ENCODE measurements at regions not wholly inside any gene's neighbourhood (a gene's known extent, or its start where the extent isn't known, plus 50 kb on each side); places are given as distances from the start of the nearest gene placed in this dataset.

DNA sequence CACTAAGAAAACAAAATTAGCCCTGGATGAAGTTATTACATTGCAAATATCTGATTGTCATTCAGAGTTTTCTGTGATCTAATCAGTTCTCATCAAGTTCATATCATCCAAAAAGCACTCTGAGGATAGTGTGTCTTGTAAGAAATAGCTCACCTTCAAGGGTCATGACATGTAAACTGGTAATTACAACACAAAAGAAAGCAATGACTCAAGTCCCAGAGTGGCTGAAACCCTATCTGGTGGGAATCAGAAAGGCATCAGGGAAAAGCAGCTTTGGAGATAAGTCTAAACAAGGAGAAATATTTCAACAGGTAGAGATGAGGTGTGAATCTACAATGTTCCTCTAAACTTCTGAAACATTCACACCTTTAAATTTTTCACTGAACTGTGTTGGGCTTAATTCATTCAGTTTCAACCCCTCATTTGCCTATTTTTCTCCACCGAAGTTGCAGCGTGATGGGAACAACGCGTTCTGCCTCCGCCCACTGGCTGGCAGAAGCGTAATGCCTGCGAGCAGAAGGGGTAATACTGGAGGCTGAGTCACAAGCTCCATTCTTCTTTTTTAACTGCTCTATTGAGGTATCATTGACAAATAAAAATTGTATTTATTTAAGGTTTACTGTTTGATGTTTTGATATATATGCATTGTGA, 155.2 kb upstream of the IPO5 start:
- no TSS peak for BruUV-seq (replicated peaks)
- H3K9ac ChIP-seq (ENCODE audit: insufficient read depth, low read depth, low read length) = no peak overlapping the region
- no peak overlapping the region for H3K4me2 ChIP-seq (ENCODE audit: low read depth, low read length)
- 79% methylated on average over 7 of the region's 7 CpGs for WGBS (ENCODE audit: low lambda C conversion rate)
- no peak for FAIRE-seq
- intact Hi-C loops (cut with micrococcal nuclease; ENCODE audit: unreplicated experiment) = no loop called here
- no peak overlapping the region for H2AFZ ChIP-seq (ENCODE audit: low read length)
- H3K79me2 ChIP-seq (ENCODE audit: insufficient read depth, low read length) = no peaks in the 10 kb centered on the region
- H4K20me1 ChIP-seq (ENCODE audit: insufficient read depth, low read length) = no peaks in the 10 kb centered on the region; the same call in 1 of the 2 replicates
- peaks cover 16% of the 10 kb centered on the region for H3K9me3 ChIP-seq (ENCODE audit: low read length)
- H3K27me3 ChIP-seq (ENCODE audit: control insufficient read depth in 1 of 2, insufficient read depth in 2 of 2, low read length in 2 of 2) = no peaks in the 10 kb centered on the region; a peak in 1 of 5 replicates
- no peak overlapping the region for H3K4me3 ChIP-seq (replicated peaks in 1 of 3; ENCODE audit: insufficient read depth in 1 of 3, low read depth in 2 of 3, low read length in 3 of 3)
- no peaks in the 10 kb centered on the region for H3K36me3 ChIP-seq (replicated peaks in 1 of 2; ENCODE audit: control insufficient read depth in 1 of 2, insufficient read depth in 2 of 2, low read length in 2 of 2)
- H3K27ac ChIP-seq (ENCODE audit: extremely low read length, insufficient read depth, low read length) = no peak overlapping the region
- ATAC-seq = no peak
- TF ChIP-seq ZNF235 (CRISPR knock-in tag; IDR thresholded peaks at IDR 0.05; ENCODE audit: borderline replicate concordance) = no peak
- TF ChIP-seq, protein P1, sequence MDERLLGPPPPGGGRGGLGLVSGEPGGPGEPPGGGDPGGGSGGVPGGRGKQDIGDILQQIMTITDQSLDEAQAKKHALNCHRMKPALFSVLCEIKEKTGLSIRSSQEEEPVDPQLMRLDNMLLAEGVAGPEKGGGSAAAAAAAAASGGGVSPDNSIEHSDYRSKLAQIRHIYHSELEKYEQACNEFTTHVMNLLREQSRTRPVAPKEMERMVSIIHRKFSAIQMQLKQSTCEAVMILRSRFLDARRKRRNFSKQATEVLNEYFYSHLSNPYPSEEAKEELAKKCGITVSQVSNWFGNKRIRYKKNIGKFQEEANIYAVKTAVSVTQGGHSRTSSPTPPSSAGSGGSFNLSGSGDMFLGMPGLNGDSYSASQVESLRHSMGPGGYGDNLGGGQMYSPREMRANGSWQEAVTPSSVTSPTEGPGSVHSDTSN (CRISPR knock-in tag; IDR thresholded peaks at IDR 0.05) = no peak
- TF ChIP-seq PITX1 (CRISPR knock-in tag; IDR thresholded peaks at IDR 0.05) = no peak
- TF ChIP-seq YY1 (IDR thresholded peaks at IDR 0.05; ENCODE audit: insufficient read depth, insufficient replicate concordance, low read depth, low read length) = no peak
- TF ChIP-seq, protein P2, sequence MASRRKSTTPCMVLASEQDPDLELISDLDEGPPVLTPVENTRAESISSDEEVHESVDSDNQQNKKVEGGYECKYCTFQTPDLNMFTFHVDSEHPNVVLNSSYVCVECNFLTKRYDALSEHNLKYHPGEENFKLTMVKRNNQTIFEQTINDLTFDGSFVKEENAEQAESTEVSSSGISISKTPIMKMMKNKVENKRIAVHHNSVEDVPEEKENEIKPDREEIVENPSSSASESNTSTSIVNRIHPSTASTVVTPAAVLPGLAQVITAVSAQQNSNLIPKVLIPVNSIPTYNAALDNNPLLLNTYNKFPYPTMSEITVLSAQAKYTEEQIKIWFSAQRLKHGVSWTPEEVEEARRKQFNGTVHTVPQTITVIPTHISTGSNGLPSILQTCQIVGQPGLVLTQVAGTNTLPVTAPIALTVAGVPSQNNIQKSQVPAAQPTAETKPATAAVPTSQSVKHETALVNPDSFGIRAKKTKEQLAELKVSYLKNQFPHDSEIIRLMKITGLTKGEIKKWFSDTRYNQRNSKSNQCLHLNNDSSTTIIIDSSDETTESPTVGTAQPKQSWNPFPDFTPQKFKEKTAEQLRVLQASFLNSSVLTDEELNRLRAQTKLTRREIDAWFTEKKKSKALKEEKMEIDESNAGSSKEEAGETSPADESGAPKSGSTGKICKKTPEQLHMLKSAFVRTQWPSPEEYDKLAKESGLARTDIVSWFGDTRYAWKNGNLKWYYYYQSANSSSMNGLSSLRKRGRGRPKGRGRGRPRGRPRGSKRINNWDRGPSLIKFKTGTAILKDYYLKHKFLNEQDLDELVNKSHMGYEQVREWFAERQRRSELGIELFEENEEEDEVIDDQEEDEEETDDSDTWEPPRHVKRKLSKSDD (CRISPR knock-in tag; IDR thresholded peaks at IDR 0.05; ENCODE audit: low read depth) = no peak
- no peak for TF ChIP-seq NFRKB (IDR thresholded peaks at IDR 0.05)
- TF ChIP-seq, protein P3, sequence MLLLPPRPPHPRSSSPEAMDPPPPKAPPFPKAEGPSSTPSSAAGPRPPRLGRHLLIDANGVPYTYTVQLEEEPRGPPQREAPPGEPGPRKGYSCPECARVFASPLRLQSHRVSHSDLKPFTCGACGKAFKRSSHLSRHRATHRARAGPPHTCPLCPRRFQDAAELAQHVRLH (CRISPR knock-in tag; IDR thresholded peaks at IDR 0.05; ENCODE audit: borderline replicate concordance, low read depth) = no peak
- TF ChIP-seq, protein P4, sequence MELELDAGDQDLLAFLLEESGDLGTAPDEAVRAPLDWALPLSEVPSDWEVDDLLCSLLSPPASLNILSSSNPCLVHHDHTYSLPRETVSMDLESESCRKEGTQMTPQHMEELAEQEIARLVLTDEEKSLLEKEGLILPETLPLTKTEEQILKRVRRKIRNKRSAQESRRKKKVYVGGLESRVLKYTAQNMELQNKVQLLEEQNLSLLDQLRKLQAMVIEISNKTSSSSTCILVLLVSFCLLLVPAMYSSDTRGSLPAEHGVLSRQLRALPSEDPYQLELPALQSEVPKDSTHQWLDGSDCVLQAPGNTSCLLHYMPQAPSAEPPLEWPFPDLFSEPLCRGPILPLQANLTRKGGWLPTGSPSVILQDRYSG (CRISPR knock-in tag; IDR thresholded peaks at IDR 0.05) = no peak
- no peak for TF ChIP-seq ZNF451 (CRISPR knock-in tag; IDR thresholded peaks at IDR 0.05)
- no peak for TF ChIP-seq TBL1XR1 (IDR thresholded peaks at IDR 0.05; ENCODE audit: borderline replicate concordance, low read length, partially characterized antibody)
- no peak for TF ChIP-seq CBFB (CRISPR knock-in tag; IDR thresholded peaks at IDR 0.05)
- TF ChIP-seq ZNF160 (CRISPR knock-in tag; IDR thresholded peaks at IDR 0.05) = no peak
- TF ChIP-seq KAT8 (CRISPR knock-in tag; IDR thresholded peaks at IDR 0.05) = no peak
- TF ChIP-seq, protein P5, sequence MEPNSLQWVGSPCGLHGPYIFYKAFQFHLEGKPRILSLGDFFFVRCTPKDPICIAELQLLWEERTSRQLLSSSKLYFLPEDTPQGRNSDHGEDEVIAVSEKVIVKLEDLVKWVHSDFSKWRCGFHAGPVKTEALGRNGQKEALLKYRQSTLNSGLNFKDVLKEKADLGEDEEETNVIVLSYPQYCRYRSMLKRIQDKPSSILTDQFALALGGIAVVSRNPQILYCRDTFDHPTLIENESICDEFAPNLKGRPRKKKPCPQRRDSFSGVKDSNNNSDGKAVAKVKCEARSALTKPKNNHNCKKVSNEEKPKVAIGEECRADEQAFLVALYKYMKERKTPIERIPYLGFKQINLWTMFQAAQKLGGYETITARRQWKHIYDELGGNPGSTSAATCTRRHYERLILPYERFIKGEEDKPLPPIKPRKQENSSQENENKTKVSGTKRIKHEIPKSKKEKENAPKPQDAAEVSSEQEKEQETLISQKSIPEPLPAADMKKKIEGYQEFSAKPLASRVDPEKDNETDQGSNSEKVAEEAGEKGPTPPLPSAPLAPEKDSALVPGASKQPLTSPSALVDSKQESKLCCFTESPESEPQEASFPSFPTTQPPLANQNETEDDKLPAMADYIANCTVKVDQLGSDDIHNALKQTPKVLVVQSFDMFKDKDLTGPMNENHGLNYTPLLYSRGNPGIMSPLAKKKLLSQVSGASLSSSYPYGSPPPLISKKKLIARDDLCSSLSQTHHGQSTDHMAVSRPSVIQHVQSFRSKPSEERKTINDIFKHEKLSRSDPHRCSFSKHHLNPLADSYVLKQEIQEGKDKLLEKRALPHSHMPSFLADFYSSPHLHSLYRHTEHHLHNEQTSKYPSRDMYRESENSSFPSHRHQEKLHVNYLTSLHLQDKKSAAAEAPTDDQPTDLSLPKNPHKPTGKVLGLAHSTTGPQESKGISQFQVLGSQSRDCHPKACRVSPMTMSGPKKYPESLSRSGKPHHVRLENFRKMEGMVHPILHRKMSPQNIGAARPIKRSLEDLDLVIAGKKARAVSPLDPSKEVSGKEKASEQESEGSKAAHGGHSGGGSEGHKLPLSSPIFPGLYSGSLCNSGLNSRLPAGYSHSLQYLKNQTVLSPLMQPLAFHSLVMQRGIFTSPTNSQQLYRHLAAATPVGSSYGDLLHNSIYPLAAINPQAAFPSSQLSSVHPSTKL (CRISPR knock-in tag; IDR thresholded peaks at IDR 0.05) = no peak
- no peak for TF ChIP-seq MTA3 (CRISPR knock-in tag; IDR thresholded peaks at IDR 0.05)
- no peak for DNase-seq (ENCODE audit: low spot score)
- ChIA-PET CTCF (ENCODE audit: low intra/inter-chr PET ratio, low total read pairs) (no interaction called here), POLR2A (no interaction called here)
- in situ Hi-C loops (cut with HindIII; ENCODE audit: extremely low pct_ligation_motif_present, low pct_unique_long_range_greater_than_20kb) = no loop called here
- H3K4me1 ChIP-seq (ENCODE audit: insufficient read depth, low read length) = no peaks in the 10 kb centered on the region
